ENCODE measurements at regions not wholly inside any gene's neighbourhood (a gene's known extent, or its start where the extent isn't known, plus 50 kb on each side); places are given as distances from the start of the nearest gene placed in this dataset.

GRCh38 chr14:95034788-95035187 lies 122.5 kb downstream of the DICER1 start:
- peak in 1 of 2 experiments; percentile 62 for DNase-seq

GRCh38 chr14:95033682-95034632 lies 123.4 kb downstream of the DICER1 start:
- DNase-seq: peak in 1 of 2 experiments; percentile 27

- no peak for DNase-seq
Measured at GRCh38 chr14:95033031-95033430, 124.3 kb downstream of the DICER1 start.

- DNase-seq: peak in 1 of 2 experiments; percentile 21
Measured at GRCh38 chr14:95026851-95027463, 130.4 kb downstream of the DICER1 start.

- no peak for DNase-seq
Measured at GRCh38 chr14:95025941-95026340, 131.4 kb downstream of the DICER1 start.

GRCh38 chr14:95025218-95025617 lies 132.1 kb downstream of the DICER1 start:
- no peak for DNase-seq

GRCh38 chr14:95024380-95024779 lies 132.9 kb downstream of the DICER1 start:
- no peak for DNase-seq

- DNase-seq: no peak
Measured at GRCh38 chr14:95023886-95024285, 133.4 kb downstream of the DICER1 start.

GRCh38 chr14:95023115-95023514 lies 134.2 kb downstream of the DICER1 start:
- no peak for DNase-seq

GRCh38 chr14:95021588-95021987 lies 135.7 kb downstream of the DICER1 start:
- no peak for DNase-seq

GRCh38 chr14:95018821-95019220 lies 138.5 kb downstream of the DICER1 start:
- DNase-seq: no peak

GRCh38 chr14:95015046-95015445 lies 142.3 kb downstream of the DICER1 start:
- no peak for DNase-seq

GRCh38 chr14:95014036-95014435 lies 143.3 kb downstream of the DICER1 start:
- DNase-seq: no peak

GRCh38 chr14:95011445-95012006 lies 145.8 kb downstream of the DICER1 start:
- no peak for DNase-seq

- DNase-seq: no peak
Measured at GRCh38 chr14:95008445-95009217, 148.7 kb downstream of the DICER1 start.

- DNase-seq: no peak
Measured at GRCh38 chr14:95007921-95008320, 149.4 kb downstream of the DICER1 start.

- DNase-seq: no peak
Measured at GRCh38 chr14:95006479-95006878, 150.8 kb downstream of the DICER1 start.

GRCh38 chr14:95006051-95006450 lies 151.3 kb downstream of the DICER1 start:
- DNase-seq: no peak

- DNase-seq: no peak
Measured at GRCh38 chr14:95003099-95003960, 154.0 kb downstream of the DICER1 start.

GRCh38 chr14:94998685-94999084 lies 158.6 kb downstream of the DICER1 start:
- DNase-seq: no peak

GRCh38 chr14:94998110-94998509 lies 159.2 kb downstream of the DICER1 start:
- DNase-seq: no peak

- no peak for DNase-seq
Measured at GRCh38 chr14:94995551-94995950, 161.8 kb downstream of the DICER1 start.

Measured in NCI-H526 (cell line).